NCI-H748 treated with DMSO at 0.1 percent for 48 hours (cell line): ENCODE measurements at regions not wholly inside any gene's neighbourhood (a gene's known extent, or its start where the extent isn't known, plus 50 kb on each side); places are given as distances from the start of the nearest gene placed in this dataset.
"Not testable (repeated sequence)": the region's sequence is repeated elsewhere in the genome, so short reads cannot be mapped to it uniquely, and the experiment has no call there.

ENCODE experiments used
- DNase-seq: peaks from one replicate; lab custom pipeline; 2025; lab: John Stamatoyannopoulos, UW

- DNase-seq, result no peak
These were observed 480.5 kb upstream of the NOX3 start for GRCh38 chr6:155936127-155936526.

- no peak for DNase-seq
These were observed 461.4 kb upstream of the NOX3 start for GRCh38 chr6:155916846-155917624.

- DNase-seq, result no peak
These were observed 460.0 kb upstream of the NOX3 start for GRCh38 chr6:155915651-155916050.

DNA sequence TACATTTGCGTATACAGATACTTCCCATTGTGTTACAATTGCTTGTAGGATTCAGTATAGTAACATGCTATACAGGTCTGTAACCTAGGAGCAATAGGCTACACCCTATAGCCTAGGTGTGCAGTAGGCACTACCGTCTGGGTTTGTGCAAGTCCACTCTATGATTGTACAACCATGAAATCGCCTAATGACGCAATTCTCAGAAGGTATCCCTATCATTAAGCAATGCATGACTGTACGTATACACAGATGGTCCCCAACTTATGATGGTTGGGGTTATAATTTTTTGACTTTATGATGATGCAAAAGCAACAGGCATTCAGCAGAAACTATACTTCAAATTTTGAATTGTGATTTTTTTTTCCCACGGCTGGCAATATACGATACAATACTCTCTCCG is 458.2 kb upstream of the NOX3 start:
- no peak for DNase-seq

GRCh38 chr6:155909710-155910109 is 454.1 kb upstream of the NOX3 start:
- DNase-seq, result no peak

GRCh38 chr6:155895641-155896040 is 440.0 kb upstream of the NOX3 start:
- DNase-seq, result no peak

DNA sequence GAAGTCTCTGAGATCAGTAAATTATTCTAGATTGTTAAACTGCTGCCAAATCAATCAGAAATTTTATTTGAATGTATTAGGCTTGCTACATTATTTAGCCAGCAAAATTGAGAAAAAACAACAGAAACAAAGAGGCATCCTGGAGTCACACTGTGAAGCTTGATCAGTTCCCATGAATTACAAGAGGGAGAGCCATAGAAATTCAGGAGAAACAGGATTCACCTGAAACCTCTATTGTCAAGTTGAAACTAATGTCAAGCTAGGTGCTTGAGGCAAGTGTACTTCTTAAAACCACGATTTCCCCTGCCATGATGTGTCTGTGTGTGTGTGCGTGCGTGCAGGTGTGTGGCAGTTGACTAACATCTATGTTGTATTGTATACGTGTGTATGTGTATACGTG is 439.1 kb upstream of the NOX3 start:
- no peak for DNase-seq

DNA sequence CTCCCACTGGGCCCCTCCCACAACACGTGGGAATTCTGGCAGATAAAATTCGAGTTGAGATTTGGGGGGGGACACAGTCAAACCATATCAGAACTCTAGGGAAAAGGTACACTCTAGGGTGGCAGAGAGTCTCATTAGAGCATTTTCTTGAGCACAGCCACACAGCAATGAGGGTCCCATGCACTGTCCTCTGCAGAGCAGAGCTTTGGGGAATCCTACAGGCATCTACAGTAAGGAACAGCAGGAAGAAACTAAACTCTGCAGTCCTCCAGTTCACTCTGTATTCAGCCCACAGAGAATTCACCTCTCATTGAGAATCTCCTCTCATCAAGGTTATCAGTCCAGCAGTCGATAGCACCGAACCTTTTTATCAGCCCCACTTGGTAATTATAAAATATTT is 438.6 kb upstream of the NOX3 start:
- no peak for DNase-seq

- no peak for DNase-seq
These were observed 434.8 kb upstream of the NOX3 start for GRCh38 chr6:155890409-155890808.

GRCh38 chr6:155889410-155889809 is 433.8 kb upstream of the NOX3 start:
- DNase-seq, result no peak

DNA sequence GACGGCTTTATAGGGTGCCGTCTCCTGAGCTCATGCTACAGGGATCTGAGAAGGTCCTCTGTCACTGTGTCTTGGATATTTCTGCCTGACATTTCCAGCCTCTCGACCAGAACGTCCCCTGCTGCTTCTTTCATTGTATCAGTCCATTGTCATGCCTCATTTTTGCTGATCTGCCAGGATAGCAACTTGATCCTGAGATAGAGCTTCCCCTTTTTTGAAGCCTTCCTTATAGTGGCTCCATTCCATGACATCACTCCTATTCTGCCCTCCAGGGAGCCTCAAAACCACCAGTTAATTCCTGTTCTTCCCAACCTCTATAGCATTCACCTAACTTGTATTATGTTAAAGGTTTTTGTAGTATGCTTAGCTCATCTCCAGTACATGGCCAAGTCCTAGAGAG is 431.8 kb upstream of the NOX3 start:
- no peak for DNase-seq

GRCh38 chr6:155883741-155884140 is 428.1 kb upstream of the NOX3 start:
- no peak for DNase-seq

GRCh38 chr6:155883334-155883731 is 427.7 kb upstream of the NOX3 start:
- DNase-seq, result no peak

DNA sequence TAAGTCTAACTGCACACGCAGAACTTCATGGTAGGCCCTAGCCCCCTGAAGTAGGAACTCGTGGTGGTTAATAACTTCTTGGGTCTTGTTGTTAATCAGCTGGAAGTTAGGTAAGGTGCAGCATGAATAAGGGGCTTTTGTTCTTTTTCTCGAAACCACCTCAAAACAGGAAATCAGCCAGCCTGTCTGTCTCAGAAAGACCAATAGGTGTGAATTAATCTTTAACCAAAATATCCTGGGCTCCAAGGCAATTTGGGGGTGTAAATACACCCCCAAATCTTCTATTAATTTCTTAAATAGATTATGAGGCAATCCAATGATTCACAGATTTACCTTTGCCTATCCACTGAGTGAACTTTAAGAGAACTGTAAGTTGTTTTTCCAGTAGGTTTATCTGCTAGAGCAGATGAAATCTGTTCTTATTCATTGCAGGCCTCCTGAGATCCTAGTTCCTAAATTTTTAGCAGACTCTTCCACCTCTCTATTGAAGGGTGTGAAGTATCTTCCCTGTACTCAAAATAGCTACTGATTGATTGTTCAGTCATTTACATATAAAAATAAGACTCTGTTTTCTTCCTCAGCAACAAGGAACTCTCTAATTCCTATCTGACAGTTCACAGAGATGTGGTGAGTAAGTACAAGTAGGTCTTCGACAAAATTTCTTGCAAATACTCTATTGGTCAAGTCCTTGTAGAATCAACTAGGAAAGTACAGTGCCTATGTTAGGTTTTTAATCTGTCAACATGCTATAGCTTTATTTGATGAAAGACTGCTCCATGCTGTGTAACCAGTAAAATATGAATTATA is 427.1 kb upstream of the NOX3 start:
- DNase-seq, result no peak

DNA sequence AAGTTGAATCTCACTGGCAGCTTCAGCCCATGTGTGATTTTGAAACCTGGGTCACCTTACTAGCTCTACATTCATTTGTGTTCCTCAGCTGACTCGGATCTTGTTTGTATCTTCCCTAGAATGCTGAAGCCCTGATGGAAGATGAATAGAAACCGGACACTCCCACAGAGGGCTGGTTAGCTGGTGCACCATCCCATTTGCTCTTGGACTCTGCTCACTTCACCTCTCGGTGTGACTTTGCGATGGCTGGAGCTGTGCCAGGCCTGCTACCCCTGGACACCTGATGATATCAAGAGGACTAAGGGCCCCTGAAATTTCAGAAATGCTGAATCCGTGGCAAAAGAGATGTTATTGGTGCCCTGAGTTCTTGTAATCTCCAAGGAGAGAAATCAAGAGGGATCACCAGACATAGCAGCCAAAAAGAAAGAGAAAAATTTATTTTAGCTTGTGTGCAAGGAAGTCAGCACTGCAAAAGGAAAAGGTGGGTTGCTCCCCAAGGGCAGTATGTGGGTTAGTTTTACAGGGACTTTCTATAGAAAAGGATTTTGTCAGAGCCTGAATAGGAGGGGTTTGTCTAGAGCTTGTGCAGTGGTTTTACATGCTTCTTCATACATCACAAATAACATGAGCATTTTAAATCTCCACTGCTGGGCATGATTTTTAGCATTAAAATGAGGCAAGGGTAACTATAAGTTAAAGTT is 426.3 kb upstream of the NOX3 start:
- DNase-seq, result no peak

GRCh38 chr6:155880900-155881299 is 425.3 kb upstream of the NOX3 start:
- DNase-seq, result no peak

DNA sequence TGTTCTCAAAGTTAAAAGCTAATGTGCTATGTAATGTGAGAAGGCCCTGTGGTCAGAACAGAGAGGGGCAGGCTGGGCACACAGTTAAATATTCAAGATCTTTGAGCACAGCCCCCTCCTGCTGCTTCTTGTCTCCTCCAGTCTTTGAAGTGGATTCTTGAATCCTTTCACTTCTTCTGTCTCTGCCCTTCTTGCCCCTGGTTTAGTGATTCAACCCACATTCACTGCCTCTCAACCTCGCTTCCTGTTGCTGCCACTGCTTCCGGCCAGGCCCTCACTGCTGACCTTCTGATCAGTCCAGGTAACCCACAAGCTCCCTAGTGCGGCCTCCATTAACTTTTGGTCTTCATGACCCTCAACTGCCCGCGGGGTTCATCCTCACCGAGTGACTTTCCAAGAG is 417.3 kb upstream of the NOX3 start:
- DNase-seq, result no peak

DNA sequence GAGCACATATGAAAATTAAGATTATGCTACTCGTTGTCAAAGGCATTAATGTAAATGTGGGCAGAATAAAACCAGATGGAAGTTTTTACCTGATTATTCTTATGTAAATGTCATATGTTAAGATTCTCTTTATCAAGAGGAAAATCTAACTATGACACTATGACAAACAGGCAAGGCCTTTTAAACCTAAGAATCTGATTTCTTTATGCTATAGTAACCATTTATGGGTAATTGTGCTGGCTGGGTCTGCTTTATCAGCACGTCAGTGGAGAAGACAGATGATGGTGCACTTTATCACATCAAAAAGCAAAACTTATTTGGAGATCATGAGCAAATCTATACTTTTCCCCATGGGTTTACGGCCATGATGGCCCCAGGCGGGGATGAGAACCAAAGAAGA is 412.0 kb upstream of the NOX3 start:
- DNase-seq, result no peak

DNA sequence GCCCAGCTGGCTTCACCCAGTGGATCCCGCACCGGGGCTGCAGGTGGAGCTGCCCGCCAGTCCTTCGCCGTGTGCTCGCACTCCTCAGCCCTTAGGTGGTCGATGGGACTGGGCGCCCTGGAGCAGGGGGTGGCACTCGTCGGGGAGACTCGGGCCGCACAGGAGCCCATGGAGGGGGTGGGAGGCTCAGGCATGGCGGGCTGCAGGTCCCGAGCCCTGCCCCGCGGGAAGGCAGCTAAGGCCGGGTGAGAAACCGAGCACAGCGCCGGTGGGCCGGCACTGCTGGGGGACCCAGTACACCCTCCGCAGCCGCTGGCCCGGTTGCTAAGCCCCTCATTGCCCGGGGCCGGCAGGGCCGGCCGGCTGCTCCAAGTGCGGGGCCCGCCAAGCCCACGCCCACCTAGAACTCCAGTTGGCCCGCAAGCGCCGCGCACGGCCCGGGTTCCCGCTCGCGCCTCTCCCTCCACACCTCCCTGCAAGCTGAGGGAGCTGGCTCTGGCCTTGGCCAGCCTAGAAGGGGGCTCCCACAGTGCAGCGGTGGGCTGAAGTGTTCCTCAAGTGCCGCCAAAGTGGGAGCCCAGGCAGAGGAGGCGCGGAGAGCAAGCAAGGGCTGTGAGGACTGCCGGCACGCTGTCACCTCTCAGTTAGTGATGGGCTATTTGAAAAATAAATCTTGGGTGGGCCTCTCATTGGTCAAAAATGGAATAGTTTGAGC is 411.2 kb upstream of the NOX3 start:
- not testable (repeated sequence) for DNase-seq

GRCh38 chr6:155861821-155862220 is 406.2 kb upstream of the NOX3 start:
- no peak for DNase-seq

DNA sequence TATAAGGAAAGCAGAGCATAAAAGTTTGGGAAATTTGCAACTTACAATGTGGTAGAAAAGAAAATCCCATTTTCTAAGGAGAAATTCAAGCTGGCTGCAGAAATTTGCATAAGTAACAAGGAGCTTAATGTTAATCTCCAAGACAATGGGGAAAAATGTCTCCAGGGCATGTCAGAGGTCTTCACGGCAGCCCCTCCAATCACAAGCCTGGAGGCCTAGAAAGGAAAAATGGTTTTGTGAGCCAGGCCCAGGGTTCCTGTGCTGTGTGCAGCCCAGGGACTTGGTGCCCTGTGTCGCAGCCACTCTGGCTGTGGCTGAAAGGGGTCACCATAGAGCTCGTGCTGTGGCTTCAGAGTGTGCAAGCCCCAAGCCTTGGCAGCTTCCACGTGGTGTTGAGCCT is 403.3 kb upstream of the NOX3 start:
- DNase-seq, result not testable (repeated sequence)

- no peak for DNase-seq
These were observed 399.1 kb upstream of the NOX3 start for GRCh38 chr6:155854787-155855186.
